ENCODE measurements at regions not wholly inside any gene's neighbourhood (a gene's known extent, or its start where the extent isn't known, plus 50 kb on each side); places are given as distances from the start of the nearest gene placed in this dataset.

GRCh38 chr15:46773016-46773415, 944.3 kb upstream of the SEMA6D start:
- TF ChIP-seq TAF1 (IDR thresholded peaks at IDR 0.05; ENCODE audit: low read depth, low read length) (no peak), POLR2A (IDR thresholded peaks at IDR 0.05; ENCODE audit: low read depth, low read length) (no peak), POLR2AphosphoS5 (IDR thresholded peaks at IDR 0.05; ENCODE audit: low read depth, low read length) (no peak)
